Nucleus accumbens (tissue), 56 donors: ENCODE measurements at regions not wholly inside any gene's neighbourhood (a gene's known extent, or its start where the extent isn't known, plus 50 kb on each side); places are given as distances from the start of the nearest gene placed in this dataset.
"Not testable (repeated sequence)": the region's sequence is repeated elsewhere in the genome, so short reads cannot be mapped to it uniquely, and the experiment has no call there.

Experiments
- DNase-seq, 56 donors: peaks; one replicate each; lab custom pipeline; 2025; lab: John Stamatoyannopoulos, UW

- DNase-seq, result no peak
These were observed 833.1 kb upstream of the NXPH2 start for GRCh38 chr2:139613264-139613663.

- DNase-seq, result no peak
These were observed 830.3 kb upstream of the NXPH2 start for GRCh38 chr2:139610512-139610911.

- DNase-seq, result no peak
These were observed 828.9 kb upstream of the NXPH2 start for GRCh38 chr2:139609109-139609508.

GRCh38 chr2:139605668-139606067 lies 825.5 kb upstream of the NXPH2 start:
- DNase-seq, result no peak

- DNase-seq, result no peak
These were observed 820.0 kb upstream of the NXPH2 start for GRCh38 chr2:139600166-139600565.

GRCh38 chr2:139585101-139585500 lies 804.9 kb upstream of the NXPH2 start:
- no peak for DNase-seq

GRCh38 chr2:139574371-139574770 lies 794.2 kb upstream of the NXPH2 start:
- no peak for DNase-seq

- DNase-seq, result no peak
These were observed 776.6 kb upstream of the NXPH2 start for GRCh38 chr2:139556789-139557188.

GRCh38 chr2:139550873-139551272 lies 770.7 kb upstream of the NXPH2 start:
- no peak for DNase-seq

GRCh38 chr2:139550341-139550740 lies 770.2 kb upstream of the NXPH2 start:
- DNase-seq, result no peak

- DNase-seq, result no peak
These were observed 764.1 kb upstream of the NXPH2 start for GRCh38 chr2:139544186-139544851.

- not testable (repeated sequence) for DNase-seq
These were observed 758.3 kb upstream of the NXPH2 start for GRCh38 chr2:139538332-139539020.

- DNase-seq, result peak in 5 of 56 donors; percentile 0 to 19 (median 2)
These were observed 748.9 kb upstream of the NXPH2 start for GRCh38 chr2:139529080-139529479.

GRCh38 chr2:139526781-139527180 lies 746.6 kb upstream of the NXPH2 start:
- DNase-seq, result no peak

GRCh38 chr2:139518321-139518720 lies 738.1 kb upstream of the NXPH2 start:
- no peak for DNase-seq

GRCh38 chr2:139514951-139515350 lies 734.8 kb upstream of the NXPH2 start:
- no peak for DNase-seq

- no peak for DNase-seq
These were observed 715.7 kb upstream of the NXPH2 start for GRCh38 chr2:139495851-139496250.

- no peak for DNase-seq
These were observed 712.0 kb upstream of the NXPH2 start for GRCh38 chr2:139492131-139492680.

- peak in 1 of 56 donors; percentile 0 for DNase-seq
These were observed 700.0 kb upstream of the NXPH2 start for GRCh38 chr2:139480161-139480650.

GRCh38 chr2:139478165-139478914 lies 698.1 kb upstream of the NXPH2 start:
- no peak for DNase-seq

- DNase-seq, result no peak
These were observed 697.4 kb upstream of the NXPH2 start for GRCh38 chr2:139477618-139478017.
